OCI-LY1 (cell line): ENCODE measurements at regions not wholly inside any gene's neighbourhood (a gene's known extent, or its start where the extent isn't known, plus 50 kb on each side); places are given as distances from the start of the nearest gene placed in this dataset.

Experiments
- EZH2 ChIP-seq: fragments of 200-600 bp; sonication (generic), shearing (Covaris generic); IDR thresholded peaks from 2 replicates; pipeline ENCODE4 v1.8.0; 2017; ENCODE audit warnings: borderline replicate concordance, mixed run types, mild to moderate bottlenecking, antibody characterized with exemption, low read length, moderate library complexity, mixed read lengths
- TF ChIP-seq, protein P1 (sequence below): fragments of 200-600 bp; sonication (generic), shearing (Covaris generic); IDR thresholded peaks from 2 replicates; pipeline ENCODE4 v1.5.1; 2017; ENCODE audit warnings: mild to moderate bottlenecking, antibody characterized with exemption, low read length, moderate library complexity, mixed read lengths

DNA sequence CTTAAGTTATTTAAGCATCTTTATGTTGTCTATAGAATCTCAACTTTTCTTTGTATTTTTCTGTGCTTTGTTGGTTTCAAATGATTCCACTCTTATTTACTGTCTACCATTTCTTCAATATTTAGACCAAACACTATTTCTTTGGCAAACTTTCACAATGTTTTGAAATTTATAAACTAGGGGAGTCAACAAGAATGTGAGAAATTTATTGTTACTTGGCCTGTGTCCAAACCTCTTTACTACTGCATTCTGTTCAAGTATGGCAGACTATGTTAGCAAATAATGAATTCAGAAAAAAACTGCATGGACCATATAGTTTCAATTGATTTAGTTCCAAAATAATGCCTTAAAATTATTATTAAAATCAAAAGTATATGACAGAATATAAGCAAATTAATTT lies 470.2 kb downstream of the FBXO15 start:
- TF ChIP-seq, protein P1, sequence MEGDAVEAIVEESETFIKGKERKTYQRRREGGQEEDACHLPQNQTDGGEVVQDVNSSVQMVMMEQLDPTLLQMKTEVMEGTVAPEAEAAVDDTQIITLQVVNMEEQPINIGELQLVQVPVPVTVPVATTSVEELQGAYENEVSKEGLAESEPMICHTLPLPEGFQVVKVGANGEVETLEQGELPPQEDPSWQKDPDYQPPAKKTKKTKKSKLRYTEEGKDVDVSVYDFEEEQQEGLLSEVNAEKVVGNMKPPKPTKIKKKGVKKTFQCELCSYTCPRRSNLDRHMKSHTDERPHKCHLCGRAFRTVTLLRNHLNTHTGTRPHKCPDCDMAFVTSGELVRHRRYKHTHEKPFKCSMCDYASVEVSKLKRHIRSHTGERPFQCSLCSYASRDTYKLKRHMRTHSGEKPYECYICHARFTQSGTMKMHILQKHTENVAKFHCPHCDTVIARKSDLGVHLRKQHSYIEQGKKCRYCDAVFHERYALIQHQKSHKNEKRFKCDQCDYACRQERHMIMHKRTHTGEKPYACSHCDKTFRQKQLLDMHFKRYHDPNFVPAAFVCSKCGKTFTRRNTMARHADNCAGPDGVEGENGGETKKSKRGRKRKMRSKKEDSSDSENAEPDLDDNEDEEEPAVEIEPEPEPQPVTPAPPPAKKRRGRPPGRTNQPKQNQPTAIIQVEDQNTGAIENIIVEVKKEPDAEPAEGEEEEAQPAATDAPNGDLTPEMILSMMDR: no peak
- no peak for TF ChIP-seq EZH2
